A673 (cell line): ENCODE measurements at regions not wholly inside any gene's neighbourhood (a gene's known extent, or its start where the extent isn't known, plus 50 kb on each side); places are given as distances from the start of the nearest gene placed in this dataset.

Source experiments
- CTCF ChIP-seq: fragments of 300-800, 200-600 bp; sonication (generic); conservative IDR thresholded peaks from 2 replicates; pipeline ENCODE4 v1.5.1; 2017; ENCODE audit warnings: low read depth, mild to moderate bottlenecking, antibody characterized with exemption, low read length, moderate library complexity, mixed read lengths
- EZH2 ChIP-seq: fragments of 200-600 bp; sonication (generic); IDR thresholded peaks from 2 replicates; pipeline ENCODE4 v1.6.1; 2017; ENCODE audit warnings: borderline replicate concordance, low read depth, mild to moderate bottlenecking, mixed read lengths, antibody characterized with exemption, low read length; ENCODE audit not compliant: poor library complexity, severe bottlenecking

- TF ChIP-seq CTCF, result no peak
- no peak for TF ChIP-seq EZH2
Observed at GRCh38 chr13:39961036-39961435, 305.6 kb downstream of the COG6 start.
